GM10266 (cell line): ENCODE measurements at regions not wholly inside any gene's neighbourhood (a gene's known extent, or its start where the extent isn't known, plus 50 kb on each side); places are given as distances from the start of the nearest gene placed in this dataset.

Experiments used
- DNase-seq: peaks from one replicate; pipeline ENCODE4 v3.0.0; 2012; ENCODE audit errors: extremely low spot score
- CTCF ChIP-seq: IDR thresholded peaks from 2 replicates; pipeline ENCODE4 v1.5.1; 2012; ENCODE audit warnings: mild to moderate bottlenecking, low read depth; ENCODE audit not compliant: control insufficient read depth, insufficient read depth; ENCODE audit errors: missing control alignments

DNA sequence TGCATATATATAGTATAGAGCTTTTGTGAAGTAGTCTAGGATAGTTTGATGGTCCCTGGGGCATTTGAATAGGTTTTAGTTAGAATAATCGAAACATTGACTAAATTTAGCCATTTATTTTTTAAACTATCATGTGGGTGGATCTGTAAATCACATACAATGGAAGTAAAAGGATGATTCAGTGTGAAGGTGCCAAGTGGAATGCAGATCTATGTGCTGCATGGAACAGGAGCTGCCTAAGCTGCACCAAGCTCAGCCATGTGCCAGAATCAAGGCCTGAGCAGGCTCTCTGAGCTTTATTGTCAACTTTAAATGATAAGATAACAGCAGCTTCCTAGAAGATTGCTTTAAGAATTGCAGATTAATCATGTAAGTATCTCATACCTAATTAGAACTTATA, 1996.2 kb upstream of the PIK3C3 start:
- TF ChIP-seq CTCF, result no peak

DNA sequence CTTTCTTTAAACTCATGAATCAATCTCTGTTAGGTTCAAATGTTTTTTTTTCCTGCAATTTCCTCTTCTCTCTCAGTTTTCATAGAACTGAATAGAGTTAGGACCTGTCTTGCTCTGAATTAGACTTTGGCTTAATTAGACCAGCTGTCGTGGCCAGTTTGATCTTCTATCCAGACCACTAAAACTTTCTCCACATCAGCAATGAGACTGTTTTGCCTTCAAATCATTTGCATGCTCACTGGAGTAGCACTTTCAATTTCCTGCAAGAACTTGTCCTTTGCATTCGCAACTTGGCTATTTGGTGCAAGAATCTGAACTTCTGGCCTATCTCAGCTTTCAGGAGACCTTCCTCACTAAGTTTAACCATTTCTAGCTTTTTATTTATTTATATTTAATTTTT, 2002.2 kb upstream of the PIK3C3 start:
- TF ChIP-seq CTCF, result no peak
- DNase-seq, result no peak

More for the DNA sequence above, 1996.2 kb upstream of the PIK3C3 start:
- DNase-seq, result no peak

GRCh38 chr18:39951142-39951720, 2003.8 kb upstream of the PIK3C3 start:
- no peak for DNase-seq
- TF ChIP-seq CTCF, result no peak

DNA sequence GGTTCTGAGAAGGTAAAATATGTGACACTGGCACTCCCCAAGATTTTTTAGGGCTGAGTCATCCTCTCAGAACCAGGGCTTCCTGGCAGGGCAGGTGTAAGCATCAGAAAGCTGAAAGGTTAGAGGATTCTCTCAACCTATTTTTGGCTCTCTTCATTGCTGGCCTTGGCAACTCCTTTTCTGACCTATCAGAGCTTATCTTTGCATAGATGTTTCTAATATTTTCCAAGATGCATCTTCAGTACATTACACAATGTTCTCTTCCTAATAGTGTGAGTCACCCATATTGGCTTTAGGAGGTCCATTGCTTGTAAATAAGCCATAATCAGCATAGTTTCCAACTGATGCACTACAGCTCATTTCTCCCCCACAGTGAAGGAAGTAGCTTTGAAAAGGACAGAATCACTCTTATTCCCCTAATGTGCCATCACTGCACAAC, 2008.4 kb upstream of the PIK3C3 start:
- TF ChIP-seq CTCF, result no peak
- no peak for DNase-seq

- no peak for DNase-seq
- no peak for TF ChIP-seq CTCF
These were observed 2010.0 kb upstream of the PIK3C3 start for GRCh38 chr18:39945076-39945475.

- no peak for TF ChIP-seq CTCF
- no peak for DNase-seq
These were observed 2012.3 kb upstream of the PIK3C3 start for GRCh38 chr18:39942702-39943101.

- TF ChIP-seq CTCF, result no peak
- DNase-seq, result no peak
These were observed 2016.1 kb upstream of the PIK3C3 start for GRCh38 chr18:39938676-39939608.
